ENCODE measurements at regions not wholly inside any gene's neighbourhood (a gene's known extent, or its start where the extent isn't known, plus 50 kb on each side); places are given as distances from the start of the nearest gene placed in this dataset.
A peak's percentile ranks its signal among the peaks of the same experiment; 100 is the strongest.
"Not testable (repeated sequence)": the region's sequence is repeated elsewhere in the genome, so short reads cannot be mapped to it uniquely, and the experiment has no call there.

- DNase-seq (ENCODE audit: low spot score), result no peak
Measured at GRCh38 chrX:128780934-128781333, 728.7 kb upstream of the ACTRT1 start.

- peak; percentile 4 for DNase-seq (ENCODE audit: low spot score)
Measured at GRCh38 chrX:128769495-128769894, 717.3 kb upstream of the ACTRT1 start.

- no peak for DNase-seq (ENCODE audit: low spot score)
Measured at GRCh38 chrX:128759745-128760144, 707.5 kb upstream of the ACTRT1 start.

GRCh38 chrX:128759177-128759576 is 707.0 kb upstream of the ACTRT1 start:
- DNase-seq (ENCODE audit: low spot score), result no peak

- DNase-seq (ENCODE audit: low spot score), result no peak
Measured at GRCh38 chrX:128754130-128754529, 701.9 kb upstream of the ACTRT1 start.

- DNase-seq (ENCODE audit: low spot score), result no peak
Measured at GRCh38 chrX:128739539-128739938, 687.3 kb upstream of the ACTRT1 start.

- no peak for DNase-seq (ENCODE audit: low spot score)
Measured at GRCh38 chrX:128728943-128729342, 676.7 kb upstream of the ACTRT1 start.

GRCh38 chrX:128717635-128718578 is 665.7 kb upstream of the ACTRT1 start:
- no peak for DNase-seq (ENCODE audit: low spot score)

GRCh38 chrX:128714425-128714824 is 662.2 kb upstream of the ACTRT1 start:
- no peak for DNase-seq (ENCODE audit: low spot score)

GRCh38 chrX:128699716-128700285 is 647.6 kb upstream of the ACTRT1 start:
- DNase-seq (ENCODE audit: low spot score), result no peak

- no peak for DNase-seq (ENCODE audit: low spot score)
Measured at GRCh38 chrX:128698573-128699181, 646.5 kb upstream of the ACTRT1 start.

- DNase-seq (ENCODE audit: low spot score), result no peak
Measured at GRCh38 chrX:128691872-128692271, 639.7 kb upstream of the ACTRT1 start.

GRCh38 chrX:128685387-128685786 is 633.2 kb upstream of the ACTRT1 start:
- DNase-seq (ENCODE audit: low spot score), result no peak

GRCh38 chrX:128676651-128677050 is 624.4 kb upstream of the ACTRT1 start:
- DNase-seq (ENCODE audit: low spot score), result no peak

GRCh38 chrX:128674326-128675086 is 622.3 kb upstream of the ACTRT1 start:
- not testable (repeated sequence) for DNase-seq (ENCODE audit: low spot score)

- DNase-seq (ENCODE audit: low spot score), result no peak
Measured at GRCh38 chrX:128664211-128664610, 612.0 kb upstream of the ACTRT1 start.

- peak; percentile 28 for DNase-seq (ENCODE audit: low spot score)
Measured at GRCh38 chrX:128653524-128654060, 601.4 kb upstream of the ACTRT1 start.

- DNase-seq (ENCODE audit: low spot score), result no peak
Measured at GRCh38 chrX:128650326-128650725, 598.1 kb upstream of the ACTRT1 start.

- DNase-seq (ENCODE audit: low spot score), result no peak
Measured at GRCh38 chrX:128634754-128635153, 582.6 kb upstream of the ACTRT1 start.

- no peak for DNase-seq (ENCODE audit: low spot score)
Measured at GRCh38 chrX:128623361-128623760, 571.2 kb upstream of the ACTRT1 start.

- no peak for DNase-seq (ENCODE audit: low spot score)
Measured at GRCh38 chrX:128622296-128622695, 570.1 kb upstream of the ACTRT1 start.

- no peak for DNase-seq (ENCODE audit: low spot score)
Measured at GRCh38 chrX:128619490-128619889, 567.3 kb upstream of the ACTRT1 start.

Measured in kidney tubule cell (primary cell).